ENCODE measurements at regions not wholly inside any gene's neighbourhood (a gene's known extent, or its start where the extent isn't known, plus 50 kb on each side); places are given as distances from the start of the nearest gene placed in this dataset.

- H3K36me3 Mint-ChIP-seq (ENCODE audit: low read depth) = no peaks in the 10 kb centered on the region
- Histone ChIP-seq H2AFZ (no peak overlapping the region), H3K4me2 (no peak overlapping the region), H3K27me3 (ENCODE audit: insufficient read depth) (no peaks in the 10 kb centered on the region), H4K20me1 (replicated peaks; ENCODE audit: insufficient read depth) (no peaks in the 10 kb centered on the region), H3K27ac (ENCODE audit: low read depth) (no peak overlapping the region), H3K79me2 (replicated peaks; ENCODE audit: insufficient read depth) (no peaks in the 10 kb centered on the region), H3K4me3 (no peak overlapping the region), H3K9me2 (ENCODE audit: insufficient read depth) (0 out of 2 replicates have a peak, but pooled peaks cover 3% of the 10 kb centered on the region), H3K4me1 (ENCODE audit: insufficient read depth) (peaks cover 16% of the 10 kb centered on the region), H3F3A (replicated peaks; ENCODE audit: low read depth) (no peaks in the 10 kb centered on the region), H3K36me3 (ENCODE audit: insufficient read depth) (no peaks in the 10 kb centered on the region)
- peaks cover 23% of the 10 kb centered on the region for H3K4me1 Mint-ChIP-seq
- TF ChIP-seq CTCF (conservative IDR thresholded peaks at IDR 0.05; ENCODE audit: low read depth in 2 of 2) = no peak
- TF ChIP-seq CREB1 (CRISPR knock-in tag; IDR thresholded peaks at IDR 0.05; ENCODE audit: low read depth) = no peak
- TF ChIP-seq ZNF114 (CRISPR knock-in tag; IDR thresholded peaks at IDR 0.05) = no peak
- TF ChIP-seq POLR2AphosphoS5 (IDR thresholded peaks at IDR 0.05; ENCODE audit: low read depth) = no peak
- no peak for TF ChIP-seq EZH2 (IDR thresholded peaks at IDR 0.05; ENCODE audit: low read depth, unreplicated experiment)
- no peak for TF ChIP-seq EZH2phosphoT487 (IDR thresholded peaks at IDR 0.05; ENCODE audit: unreplicated experiment)
- no peak for DNase-seq (ENCODE audit: low spot score)
- H3K9me3 Mint-ChIP-seq = no peaks in the 10 kb centered on the region
- no peak overlapping the region for H3K4me3 Mint-ChIP-seq
- peaks cover 4% of the 10 kb centered on the region for H3K27me3 Mint-ChIP-seq (ENCODE audit: insufficient read depth, low read depth, poor library complexity)
- no peak for ATAC-seq
- no peak overlapping the region for H3K27ac Mint-ChIP-seq
These were observed 181.6 kb downstream of the NAF1 start for GRCh38 chr4:162985131-162985530.

- no peaks in the 10 kb centered on the region for H3K79me2 ChIP-seq (replicated peaks; ENCODE audit: insufficient read depth)
- H3K4me1 ChIP-seq (ENCODE audit: insufficient read depth) = peaks cover 16% of the 10 kb centered on the region
- H3K4me3 ChIP-seq = no peak overlapping the region
- no peak overlapping the region for H3K4me2 ChIP-seq
- no peaks in the 10 kb centered on the region for H3K36me3 Mint-ChIP-seq (ENCODE audit: low read depth)
- H3K27me3 Mint-ChIP-seq (ENCODE audit: insufficient read depth, low read depth, poor library complexity) = peaks cover 4% of the 10 kb centered on the region
- no peak for DNase-seq (ENCODE audit: low spot score)
- H3K9me2 ChIP-seq (ENCODE audit: insufficient read depth) = 0 out of 2 replicates have a peak, but pooled peaks cover 3% of the 10 kb centered on the region
- H3K27ac ChIP-seq (ENCODE audit: low read depth) = no peak overlapping the region
- H3K4me3 Mint-ChIP-seq = no peak overlapping the region
- no peak overlapping the region for H2AFZ ChIP-seq
- no peaks in the 10 kb centered on the region for H3K9me3 Mint-ChIP-seq
- H3K27me3 ChIP-seq (ENCODE audit: insufficient read depth) = no peaks in the 10 kb centered on the region
- H4K20me1 ChIP-seq (replicated peaks; ENCODE audit: insufficient read depth) = no peaks in the 10 kb centered on the region
- H3K27ac Mint-ChIP-seq = no peak overlapping the region
- no peak for ATAC-seq
- H3K4me1 Mint-ChIP-seq = peaks cover 23% of the 10 kb centered on the region
- no peaks in the 10 kb centered on the region for H3K36me3 ChIP-seq (ENCODE audit: insufficient read depth)
- H3F3A ChIP-seq (replicated peaks; ENCODE audit: low read depth) = no peaks in the 10 kb centered on the region
- TF ChIP-seq CREB1 (CRISPR knock-in tag; IDR thresholded peaks at IDR 0.05; ENCODE audit: low read depth) (no peak), EZH2phosphoT487 (IDR thresholded peaks at IDR 0.05; ENCODE audit: unreplicated experiment) (no peak), REST (IDR thresholded peaks at IDR 0.05; ENCODE audit: unreplicated experiment) (no peak), ZNF114 (CRISPR knock-in tag; IDR thresholded peaks at IDR 0.05) (no peak), ZNF462 (CRISPR knock-in tag; IDR thresholded peaks at IDR 0.05) (no peak), ETS1 (IDR thresholded peaks at IDR 0.05) (no peak)
These were observed 182.1 kb downstream of the NAF1 start for GRCh38 chr4:162984621-162985020.
